HuH-7 (cell line): ENCODE measurements at regions not wholly inside any gene's neighbourhood (a gene's known extent, or its start where the extent isn't known, plus 50 kb on each side); places are given as distances from the start of the nearest gene placed in this dataset.
"Not testable (repeated sequence)": the region's sequence is repeated elsewhere in the genome, so short reads cannot be mapped to it uniquely, and the experiment has no call there.

Experiments
- DNase-seq: peaks from one replicate; pipeline ENCODE4 v3.0.0; 2011; ENCODE audit warnings: low spot score

DNA sequence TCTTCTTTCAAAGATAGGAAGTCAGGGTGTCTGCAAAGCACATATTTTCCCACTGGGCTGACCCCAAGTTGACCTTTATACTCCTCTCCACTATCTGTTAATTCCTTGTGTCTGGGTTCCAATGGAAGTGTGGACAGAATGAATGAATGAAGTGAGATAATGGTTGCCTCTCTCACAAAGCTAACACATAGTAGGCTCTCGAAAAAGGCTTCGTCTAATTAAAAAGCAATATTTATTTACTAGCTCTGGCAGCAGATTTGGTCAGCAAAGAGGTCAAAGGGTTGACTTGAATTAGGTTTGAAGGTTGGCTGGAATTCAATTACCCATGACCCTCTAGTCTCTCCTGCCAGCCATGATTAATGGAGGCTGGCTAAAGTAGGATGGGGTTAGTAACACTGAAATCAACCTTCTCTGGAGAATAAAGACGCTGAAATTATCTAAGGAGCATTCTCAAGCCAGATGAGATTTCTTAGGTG lies 280.3 kb upstream of the KLF3 start:
- DNase-seq: no peak

DNA sequence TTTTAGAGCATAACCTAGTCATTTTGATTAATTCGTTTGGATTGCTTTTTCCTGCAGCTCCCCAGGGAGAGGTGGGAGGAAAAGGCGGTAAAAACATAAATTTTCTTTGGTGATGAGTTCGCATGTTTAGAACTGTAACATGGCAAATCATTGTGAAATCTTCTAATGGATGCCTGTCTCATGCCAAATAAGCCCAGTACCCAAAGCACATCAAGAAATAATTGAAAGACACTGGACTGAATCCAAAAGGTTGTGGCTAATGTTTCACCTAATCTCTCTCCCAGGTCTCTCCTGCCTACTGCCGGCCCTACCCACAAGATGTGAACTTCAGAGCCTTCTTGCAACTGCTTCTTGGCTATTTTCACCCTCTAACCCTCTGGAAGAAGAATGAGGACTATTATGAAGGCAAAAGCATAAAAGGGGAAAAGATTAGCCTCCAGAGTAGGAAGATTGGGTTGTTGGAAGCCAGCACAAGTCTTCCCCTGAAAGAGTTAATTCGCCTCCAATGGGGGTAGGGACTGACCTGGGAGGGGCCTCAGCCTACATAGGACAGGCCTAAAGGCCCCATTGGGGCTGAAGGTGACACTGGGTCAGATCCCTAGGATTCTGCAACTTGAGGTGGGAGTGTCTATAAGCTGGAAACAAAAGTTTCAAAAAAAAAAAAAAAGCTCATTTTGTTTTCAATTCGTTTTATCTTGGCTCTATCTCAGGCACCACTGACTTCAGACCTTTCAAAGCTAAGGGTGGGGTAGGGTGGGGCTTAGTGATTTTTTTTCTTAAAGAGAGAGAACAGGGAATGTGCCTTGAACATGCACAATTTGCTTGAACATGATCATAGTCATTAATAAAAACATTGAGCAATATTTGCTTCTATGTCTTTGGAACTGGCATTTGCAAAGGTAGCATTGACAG lies 278.6 kb upstream of the KLF3 start:
- peak; percentile 49 for DNase-seq

DNA sequence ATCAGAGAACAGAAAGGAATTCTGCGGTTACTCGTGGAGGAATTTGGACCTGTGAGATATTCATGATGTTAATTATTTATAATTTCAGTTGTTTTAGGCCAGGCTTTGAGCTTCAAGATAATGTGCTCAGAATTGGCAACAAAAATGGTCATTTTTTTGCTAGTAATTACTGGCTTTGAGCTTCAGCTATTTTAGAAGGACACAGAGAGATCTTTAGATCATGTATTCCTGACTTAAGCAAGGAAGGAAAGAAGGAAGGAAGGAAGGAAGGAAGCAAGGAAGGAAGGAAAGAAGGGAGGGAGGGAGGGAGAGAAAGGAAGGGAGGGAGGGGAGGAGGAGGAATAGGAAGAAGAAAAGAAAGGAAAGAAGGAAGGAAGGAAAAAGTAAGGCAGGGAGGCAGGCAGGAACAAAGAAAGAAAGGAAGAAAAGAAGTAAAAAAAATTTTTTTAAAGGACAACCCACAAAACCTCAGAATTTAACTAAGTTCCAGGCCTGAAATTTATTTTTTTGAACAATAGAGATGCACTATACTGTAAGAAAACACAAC lies 277.9 kb upstream of the KLF3 start:
- no peak for DNase-seq

DNA sequence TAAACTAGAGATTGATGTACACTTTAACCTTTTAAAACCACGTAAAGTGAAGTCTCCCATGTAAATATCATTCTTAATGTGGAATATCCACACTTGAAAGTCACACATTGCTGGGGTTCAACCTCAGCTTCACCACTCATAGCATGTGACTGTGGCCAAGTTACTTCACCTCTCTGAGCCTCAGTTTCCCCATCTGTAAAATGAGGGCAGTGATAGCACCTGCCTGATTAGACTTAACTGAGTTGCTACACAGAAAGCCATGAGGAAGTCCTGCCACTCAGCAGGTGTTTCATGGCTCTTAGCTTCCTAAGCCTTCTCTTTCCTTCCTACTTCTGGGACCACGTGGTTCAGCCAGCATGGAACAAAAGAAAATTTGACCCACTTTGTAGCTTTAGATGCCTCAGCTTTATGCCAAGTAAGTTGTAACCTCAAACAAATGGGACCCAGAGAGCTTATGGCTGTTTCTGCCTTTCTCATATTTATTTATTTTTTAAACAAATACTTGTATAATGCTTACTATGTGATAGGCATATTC lies 277.3 kb upstream of the KLF3 start:
- no peak for DNase-seq

DNA sequence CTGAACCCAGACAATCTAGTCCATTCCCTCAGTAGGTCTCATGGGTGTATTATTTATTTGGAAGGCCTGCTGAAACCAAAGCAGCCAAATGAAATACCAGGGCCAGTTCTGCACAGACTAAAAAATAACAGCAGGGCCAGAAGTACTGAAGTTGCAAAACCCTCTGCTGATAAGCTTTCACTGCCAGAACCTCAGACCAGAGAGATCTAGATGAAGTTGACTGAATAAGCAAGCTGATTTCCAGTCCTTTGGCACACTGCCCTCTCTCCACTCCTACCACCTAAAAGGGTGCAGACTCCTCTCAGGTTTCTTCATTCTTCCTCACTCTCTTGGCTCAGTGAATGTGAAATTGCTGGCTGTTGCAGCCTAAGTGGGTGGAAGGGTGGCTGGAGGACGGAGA lies 276.7 kb upstream of the KLF3 start:
- DNase-seq: peak; percentile 26

DNA sequence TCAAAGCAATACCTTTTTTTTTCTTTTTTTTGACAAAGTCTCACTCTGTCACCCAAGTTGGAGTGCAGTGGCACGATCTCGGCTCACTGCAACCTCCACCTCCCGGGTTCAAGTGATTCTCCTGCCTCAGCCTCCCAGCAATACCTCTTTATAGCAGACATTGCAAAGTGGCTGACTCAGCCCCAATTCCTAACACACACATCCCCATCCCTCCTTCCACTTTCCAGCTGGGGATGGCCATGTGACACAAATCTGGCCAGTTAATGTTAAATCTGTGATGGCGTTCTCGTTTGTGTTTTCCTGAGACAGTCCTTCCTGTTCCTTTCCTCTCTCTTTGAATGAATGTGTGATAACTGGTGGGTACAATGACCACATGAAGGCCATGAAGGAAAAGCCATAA lies 276.2 kb upstream of the KLF3 start:
- DNase-seq: no peak

DNA sequence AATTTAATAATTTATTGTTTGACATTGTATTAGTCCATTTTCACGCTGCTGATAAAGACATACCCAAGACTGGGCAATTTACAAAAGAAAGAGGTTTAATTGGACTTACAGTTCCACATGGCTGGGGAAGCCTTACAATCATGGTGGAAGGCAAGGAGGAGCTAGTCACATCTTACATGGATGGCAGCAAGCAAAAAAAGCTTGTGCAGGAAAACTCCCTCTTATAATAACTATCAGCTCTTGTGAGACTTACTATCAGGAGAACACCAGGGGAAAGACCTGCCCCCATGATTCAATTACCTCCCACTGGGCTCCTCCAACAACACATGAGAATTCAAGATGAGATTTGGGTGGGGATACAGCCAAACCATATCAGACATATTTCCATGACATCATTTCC lies 275.1 kb upstream of the KLF3 start:
- not testable (repeated sequence) for DNase-seq

DNA sequence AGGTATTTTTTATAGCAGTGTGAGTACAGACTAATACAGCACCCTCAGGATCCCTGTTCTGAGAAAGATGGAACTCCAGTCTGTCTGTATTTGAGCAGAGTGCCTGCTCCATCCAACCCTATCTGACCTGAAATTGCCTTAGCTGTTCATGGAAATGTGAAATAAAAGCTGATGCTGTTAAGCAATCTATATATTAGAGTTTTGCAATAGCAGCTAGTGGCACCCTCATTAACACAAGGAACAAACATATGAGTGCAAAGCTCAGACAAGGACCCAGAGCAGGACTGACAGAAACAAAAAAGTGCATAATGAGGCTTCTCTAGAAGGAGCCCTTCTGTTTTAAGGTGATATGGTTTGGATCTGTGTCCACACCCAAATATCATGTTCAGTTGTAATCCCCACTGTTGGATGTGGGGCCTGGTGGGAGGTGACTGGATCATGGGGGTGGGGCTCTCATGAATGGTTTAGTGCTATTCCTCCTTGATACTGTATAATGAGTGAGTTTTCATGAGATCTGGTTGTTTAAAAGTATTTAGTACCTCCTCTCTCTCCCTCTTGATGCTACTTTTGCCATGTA lies 272.9 kb upstream of the KLF3 start:
- DNase-seq: no peak

DNA sequence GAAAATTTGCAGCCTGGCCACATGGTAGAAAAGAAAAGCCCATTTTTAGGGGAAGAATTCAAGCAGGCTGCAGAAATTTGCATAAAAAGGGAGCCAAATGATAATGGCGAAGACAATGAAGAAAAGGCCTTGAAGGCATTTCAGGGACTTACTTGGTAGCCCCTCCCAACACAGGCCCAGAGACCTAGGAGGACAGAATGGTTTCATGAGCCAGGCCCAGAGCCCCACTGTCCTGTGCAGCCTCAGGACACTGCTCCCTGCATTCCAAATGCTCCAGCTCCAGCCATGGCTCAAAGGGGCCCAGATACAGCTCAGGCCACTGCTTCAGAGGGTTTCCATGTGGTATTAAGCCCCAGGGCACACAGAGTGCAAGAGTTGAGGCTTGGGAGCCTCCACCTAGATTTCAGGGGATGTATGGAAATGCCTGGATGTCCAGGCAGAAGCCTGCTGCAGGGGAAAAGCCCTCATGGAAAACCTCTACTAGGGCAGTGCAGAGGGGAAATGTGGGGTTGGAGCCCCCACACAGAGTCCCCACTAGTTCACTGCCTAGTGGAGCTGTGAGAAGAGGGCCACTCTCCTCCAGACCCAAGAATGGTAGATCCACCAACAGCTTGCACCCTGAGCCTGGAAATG lies 271.7 kb upstream of the KLF3 start:
- no peak for DNase-seq

DNA sequence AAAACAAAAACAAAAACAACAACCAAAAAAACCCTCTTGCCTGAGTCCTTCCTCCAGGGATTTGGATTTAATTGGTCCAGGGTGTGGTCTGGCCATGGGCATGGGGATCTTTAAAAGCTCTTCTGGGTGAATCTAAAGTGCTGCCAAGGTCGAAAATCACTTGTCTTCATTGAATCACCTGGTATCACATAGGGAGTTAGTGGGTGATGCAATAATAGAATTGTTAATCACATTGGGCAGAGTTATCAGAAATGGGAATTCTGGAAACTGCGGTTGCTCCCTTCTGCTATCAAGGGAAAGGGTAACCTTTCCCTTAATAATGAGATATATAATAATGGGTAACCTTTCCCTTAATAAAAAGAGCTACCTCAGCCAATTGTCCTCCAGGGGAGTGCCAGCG lies 267.9 kb upstream of the KLF3 start:
- no peak for DNase-seq

DNA sequence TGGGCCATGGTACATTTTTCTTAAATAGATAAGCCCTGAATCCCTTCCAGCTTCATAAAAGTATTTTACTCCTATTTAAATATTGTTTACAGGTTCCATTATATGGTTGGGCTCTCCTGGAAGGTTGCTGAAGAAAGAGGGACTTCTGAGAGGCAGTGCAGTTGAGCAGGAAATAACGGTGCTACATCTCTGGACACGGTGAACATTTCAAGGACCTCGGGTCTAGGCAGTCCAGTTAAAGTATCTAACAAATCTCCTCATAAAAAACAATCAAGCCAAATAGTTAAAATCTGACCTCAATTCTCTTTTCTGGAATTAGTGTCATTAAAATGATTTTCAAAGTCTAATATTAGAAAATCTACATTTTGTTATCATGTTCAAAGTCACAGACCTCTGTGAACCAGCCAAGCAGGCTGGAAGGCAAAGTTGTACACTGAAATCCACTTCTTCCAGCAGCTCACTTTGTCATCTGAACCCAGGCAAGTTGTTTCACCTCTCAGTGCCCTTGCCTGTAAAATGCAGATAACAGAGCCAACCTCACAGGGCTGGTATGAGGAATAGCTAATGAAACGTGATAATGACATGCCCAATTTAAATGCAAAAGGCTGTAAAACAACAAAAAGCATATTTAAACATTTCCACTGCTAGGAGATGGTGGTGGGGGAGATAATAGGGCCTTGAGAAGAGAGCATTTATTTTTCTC lies 267.0 kb upstream of the KLF3 start:
- DNase-seq: no peak

DNA sequence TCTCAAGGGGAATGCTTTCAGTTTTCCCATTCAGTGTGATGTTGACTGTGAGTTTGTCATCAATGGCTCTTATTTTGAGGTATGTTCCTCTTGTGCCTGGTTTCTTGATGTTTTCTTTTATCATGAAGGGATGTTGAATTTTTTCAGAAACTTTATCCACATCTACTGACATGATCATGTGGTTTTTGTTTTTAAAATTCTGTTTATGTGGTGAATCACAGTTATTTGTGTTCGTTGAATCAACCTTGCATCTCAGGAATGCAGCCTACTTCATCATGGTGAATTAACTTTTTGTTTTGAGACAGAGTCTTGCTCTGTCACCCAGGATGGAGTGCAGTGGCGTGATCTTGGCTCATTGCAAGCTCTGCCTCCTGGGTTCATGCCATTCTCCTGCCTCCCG lies 263.1 kb upstream of the KLF3 start:
- DNase-seq: no peak

DNA sequence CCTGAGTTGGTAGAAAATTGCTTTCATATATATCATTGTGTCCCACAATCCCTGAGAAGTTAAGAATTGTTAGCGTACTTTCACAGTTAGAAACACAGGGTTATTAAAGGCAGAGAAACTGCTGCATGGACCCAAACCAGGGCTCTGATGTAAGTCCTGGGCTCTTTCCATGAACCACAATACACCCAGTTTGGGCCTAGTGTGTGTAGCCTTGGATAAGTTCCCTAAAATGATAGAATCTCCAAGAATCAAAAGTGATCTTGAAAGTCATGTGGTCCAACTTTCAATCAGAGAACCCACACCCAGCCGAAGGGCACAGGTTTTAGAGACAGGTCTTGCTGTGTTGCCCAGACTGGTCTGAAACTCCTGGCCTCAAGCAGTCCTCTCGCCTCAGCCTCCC lies 257.8 kb upstream of the KLF3 start:
- no peak for DNase-seq

DNA sequence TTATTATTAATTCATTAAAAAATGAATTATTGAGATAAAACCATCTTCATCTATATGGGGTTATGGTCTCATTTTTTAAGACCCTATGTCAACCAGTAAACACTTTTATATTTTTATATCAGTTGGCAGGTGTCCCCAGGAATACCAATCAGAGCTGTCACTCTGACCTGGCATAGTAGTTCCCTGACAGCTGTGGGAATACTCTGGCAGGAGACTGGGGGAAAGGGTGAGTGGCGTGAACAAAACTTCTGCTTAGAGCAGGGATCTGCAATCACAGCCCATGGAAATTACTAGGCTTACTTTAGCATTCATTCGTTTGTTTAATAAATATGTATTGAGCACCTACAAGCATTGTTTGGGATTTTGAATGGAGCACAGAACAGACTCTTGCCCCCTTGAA lies 254.1 kb upstream of the KLF3 start:
- no peak for DNase-seq

DNA sequence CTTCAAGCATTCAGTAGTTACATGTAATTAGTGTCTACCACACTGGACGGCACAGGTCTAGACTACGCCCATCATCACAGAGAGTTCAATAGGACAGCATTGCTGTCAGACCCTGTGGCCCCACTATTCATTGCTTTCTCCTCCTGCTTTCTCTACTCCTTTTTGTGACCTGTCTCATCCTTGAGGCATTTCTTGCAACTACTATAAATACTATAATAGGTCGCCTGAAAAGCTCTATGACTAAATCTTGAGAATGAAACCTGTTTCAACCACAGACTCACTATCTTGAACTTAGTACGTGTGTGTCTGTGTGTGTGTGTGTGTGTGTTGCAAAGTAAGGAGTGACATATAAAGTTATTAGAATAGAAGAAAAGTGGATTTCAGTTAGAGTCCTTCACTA lies 252.9 kb upstream of the KLF3 start:
- DNase-seq: no peak

DNA sequence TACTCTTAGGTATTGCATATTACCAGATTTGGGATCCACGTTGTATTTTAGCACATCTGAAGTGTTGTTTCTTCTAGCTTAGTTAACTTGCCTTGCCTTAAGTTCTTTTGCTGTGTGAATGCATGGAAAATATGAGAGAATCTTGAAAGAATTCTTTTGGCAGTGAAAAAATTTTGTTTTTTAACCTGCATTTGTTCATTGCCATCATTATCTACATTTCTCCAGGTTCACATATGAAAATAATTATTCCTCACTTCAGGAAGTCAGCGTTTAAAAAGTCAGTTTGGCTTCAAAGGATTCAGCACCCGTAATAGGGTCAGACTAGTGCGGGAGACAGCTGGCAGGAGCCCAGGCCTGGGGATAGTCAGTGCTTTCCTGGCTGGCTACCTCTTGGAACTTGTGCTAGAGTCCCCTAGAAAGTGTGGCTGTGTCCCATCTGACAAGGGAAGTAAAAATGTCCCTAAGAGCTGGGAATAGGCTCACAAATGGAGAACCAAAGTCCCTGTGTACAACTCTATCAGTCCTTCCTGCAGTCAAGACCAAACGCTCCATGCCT lies 251.9 kb upstream of the KLF3 start:
- DNase-seq: no peak

DNA sequence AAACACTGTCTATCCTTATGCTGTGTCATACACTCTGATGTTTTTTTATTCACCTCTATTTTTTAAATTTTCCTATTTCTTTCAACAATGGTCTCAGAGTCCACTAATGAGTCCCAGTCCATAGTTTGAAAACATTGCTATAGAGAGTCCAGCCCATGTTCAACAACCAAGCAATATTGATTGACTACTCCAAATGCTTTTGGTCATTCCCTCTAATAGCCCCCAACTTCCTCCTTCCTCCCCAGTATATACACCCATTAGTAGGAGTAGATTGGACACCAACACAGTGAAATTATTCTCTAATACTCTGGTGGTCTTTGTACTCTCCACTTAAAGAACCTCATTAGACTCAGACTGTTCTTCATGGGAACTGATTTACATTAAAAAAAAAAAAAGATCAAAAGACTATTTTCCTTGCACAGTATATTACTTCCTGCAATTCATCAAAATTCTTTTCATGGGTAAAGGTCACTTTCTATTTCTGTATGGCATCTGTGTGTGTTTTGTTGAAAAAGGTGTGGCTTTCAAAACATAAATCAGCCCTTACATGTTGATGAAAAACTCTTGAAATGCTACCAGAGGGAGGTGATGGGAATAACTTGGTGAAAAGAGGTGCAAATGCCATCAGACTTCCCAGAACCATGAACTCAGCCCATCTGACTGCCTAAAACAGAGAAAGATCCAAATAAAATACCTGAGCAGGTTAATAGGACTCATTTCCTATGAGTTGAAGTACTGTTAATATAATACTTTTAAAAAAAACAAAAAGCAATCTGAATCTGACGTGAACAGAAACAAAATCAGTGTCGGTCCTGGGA lies 250.3 kb upstream of the KLF3 start:
- DNase-seq: peak; percentile 11

DNA sequence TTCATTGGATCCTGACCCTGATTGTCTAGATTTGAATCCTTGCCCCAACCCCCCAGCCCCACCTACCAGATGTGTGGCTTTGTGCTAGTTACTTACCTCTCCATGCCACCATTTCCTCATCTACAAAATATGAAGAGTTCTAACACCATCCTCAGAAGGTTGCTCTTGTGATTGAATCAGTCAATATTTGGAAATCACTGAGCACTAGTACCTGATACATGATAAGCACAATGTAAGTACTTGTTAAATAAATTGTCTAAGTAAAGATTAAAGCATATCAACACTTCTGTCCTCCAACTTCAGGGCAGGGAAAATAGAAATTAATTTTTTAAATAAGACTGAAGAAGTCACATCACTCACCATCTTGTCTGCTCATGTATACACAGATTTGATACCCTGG lies 249.6 kb upstream of the KLF3 start:
- DNase-seq: no peak

DNA sequence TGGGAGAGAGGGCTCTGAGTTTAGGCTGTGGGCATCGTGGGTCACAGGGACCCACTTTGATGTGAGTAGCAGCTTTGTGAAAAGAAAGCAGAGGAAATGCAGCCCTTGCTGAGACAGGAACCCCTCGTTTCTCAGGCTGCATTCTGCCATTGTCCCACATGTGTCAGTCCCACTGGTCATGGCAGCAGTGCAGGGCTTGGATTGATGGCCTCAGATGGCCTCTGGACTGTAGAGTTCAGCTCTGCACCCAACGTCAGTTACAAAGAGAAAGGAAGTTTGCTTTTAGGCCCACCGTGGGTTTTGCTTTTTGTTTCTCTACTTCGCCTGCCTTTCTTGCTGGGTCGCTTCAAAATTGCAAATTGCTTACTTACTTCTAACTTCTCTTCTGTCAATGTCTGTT lies 248.3 kb upstream of the KLF3 start:
- no peak for DNase-seq

DNA sequence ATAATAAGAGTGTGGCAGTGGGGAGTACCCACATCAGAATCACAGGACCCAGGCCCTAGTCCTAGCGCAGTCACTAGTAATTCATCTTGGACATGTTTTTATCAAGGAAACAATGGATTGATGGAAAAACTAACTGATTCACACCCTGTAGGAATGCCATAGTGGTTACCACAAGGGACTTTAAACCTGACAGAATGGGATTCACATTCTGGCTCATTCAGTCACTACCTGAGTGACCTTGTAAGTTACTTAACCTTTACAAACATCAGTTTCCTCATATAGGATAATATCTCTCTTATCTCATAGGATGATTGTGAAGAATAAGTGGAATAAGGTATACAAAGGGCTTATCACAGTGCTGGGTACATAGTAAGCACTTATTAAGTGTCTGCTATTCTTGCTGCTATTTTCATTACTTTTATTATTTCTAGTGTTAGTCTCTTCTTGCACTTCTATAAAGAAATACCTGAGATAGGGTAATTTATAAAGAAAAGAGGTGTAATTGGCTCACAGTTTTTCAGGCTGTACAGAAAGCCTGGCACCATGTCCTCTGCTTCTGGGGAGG lies 247.5 kb upstream of the KLF3 start:
- DNase-seq: no peak
